Transverse colon (tissue), 4 donors: ENCODE measurements at regions not wholly inside any gene's neighbourhood (a gene's known extent, or its start where the extent isn't known, plus 50 kb on each side); places are given as distances from the start of the nearest gene placed in this dataset.

ENCODE experiments used
- CTCF ChIP-seq, 5 experiments: fragments of 200-600 bp in 3 of 5; fragments of 450-650 bp in 2 of 5; sonication (generic) in 3 of 5; IDR thresholded peaks; 1 replicate in 2 of 5; 2 replicates in 3 of 5; pipeline ENCODE4 v1.5.1; 2016 to 2017; ENCODE audit warnings: antibody characterized with exemption in 5 of 5, inconsistent platforms in 3 of 5, mild to moderate bottlenecking in 2 of 5, moderate library complexity in 1 of 5
- POLR2A ChIP-seq: fragments of 450-650 bp; IDR thresholded peaks from one replicate; pipeline ENCODE4 v1.6.1; 2016; ENCODE audit warnings: antibody characterized with exemption, mild to moderate bottlenecking, moderate library complexity
- POLR2AphosphoS5 ChIP-seq, 3 donors: sonication (generic); formaldehyde crosslinking; IDR thresholded peaks; one replicate each; pipeline ENCODE4 v1.6.1; 2016; ENCODE audit warnings: antibody characterized with exemption in 3 of 3

- TF ChIP-seq POLR2A (no peak), CTCF (IDR thresholded peaks at IDR 0.05) (no peak), POLR2AphosphoS5 (IDR thresholded peaks at IDR 0.05) (no peak)
Measured at GRCh38 chr11:23723861-23724260, 773.0 kb upstream of the LUZP2 start.
